Inflammatory macrophage treated with lipopolysaccharide for 1 hour (primary cell): ENCODE measurements at regions not wholly inside any gene's neighbourhood (a gene's known extent, or its start where the extent isn't known, plus 50 kb on each side); places are given as distances from the start of the nearest gene placed in this dataset.

Experiments
- DNase-seq, 2 donors: peaks; one replicate each; pipeline ENCODE4 v3.0.0-alpha.2; 2020 to 2022

DNA sequence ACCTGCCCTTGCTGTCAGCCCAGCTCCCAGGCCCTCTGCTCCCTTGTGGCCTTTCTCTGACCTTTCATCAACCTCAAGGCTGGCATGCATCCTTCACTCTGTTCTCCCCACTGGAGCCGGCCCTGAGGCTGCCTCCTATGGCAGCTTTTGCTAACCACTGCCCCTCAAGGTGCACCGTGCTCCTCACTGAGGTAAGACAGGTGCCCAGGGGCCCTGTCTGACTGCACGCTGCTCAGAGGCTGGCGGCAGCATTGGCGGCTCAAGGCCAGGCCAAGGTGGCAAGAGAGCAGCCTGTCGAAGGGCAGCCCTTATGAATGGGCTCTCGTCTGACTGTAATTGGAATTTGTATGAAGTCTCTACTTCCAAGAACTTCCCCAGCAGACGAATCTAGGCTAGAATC is 172.6 kb downstream of the ZNF248 start:
- no peak for DNase-seq

DNA sequence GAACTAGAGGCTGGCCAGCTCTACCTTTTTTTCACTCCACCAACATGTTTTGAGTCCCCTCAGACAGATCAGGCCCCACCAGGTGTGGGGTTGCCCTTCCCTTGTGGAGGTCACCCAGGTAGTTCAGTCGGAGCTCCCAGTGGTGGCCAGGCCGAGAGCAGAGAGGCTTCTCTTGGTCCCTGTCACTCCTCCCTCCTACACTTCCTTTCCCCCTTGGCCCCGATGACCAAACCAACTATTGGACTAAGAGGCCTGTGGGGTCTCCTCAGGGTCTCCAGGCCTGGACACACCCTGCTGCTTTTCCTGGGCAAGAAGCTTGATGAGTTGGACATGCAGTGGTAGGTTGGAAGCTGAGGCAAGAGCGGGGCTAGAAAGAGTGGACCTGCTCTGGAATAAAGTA is 174.8 kb downstream of the ZNF248 start:
- no peak for DNase-seq

DNA sequence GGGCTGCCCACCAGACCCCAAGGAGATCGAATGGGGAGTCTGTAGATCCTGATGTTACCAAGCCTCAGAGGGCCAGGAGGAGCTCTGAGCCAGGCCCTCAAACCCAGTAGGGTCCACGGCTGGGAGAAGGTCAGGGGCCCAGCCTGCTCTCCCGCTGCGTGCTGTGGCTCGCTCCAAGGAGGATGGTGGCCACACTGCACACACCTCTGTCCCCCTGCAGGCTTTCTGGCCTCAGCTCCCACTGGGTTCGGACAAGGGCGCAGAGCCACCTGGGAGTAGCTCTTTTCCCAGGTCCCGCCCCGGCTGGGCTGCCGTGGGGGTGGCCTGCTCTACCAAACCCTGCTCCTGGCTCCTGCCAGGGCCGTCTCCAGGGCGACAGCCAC is 175.8 kb downstream of the ZNF248 start:
- no peak for DNase-seq

DNA sequence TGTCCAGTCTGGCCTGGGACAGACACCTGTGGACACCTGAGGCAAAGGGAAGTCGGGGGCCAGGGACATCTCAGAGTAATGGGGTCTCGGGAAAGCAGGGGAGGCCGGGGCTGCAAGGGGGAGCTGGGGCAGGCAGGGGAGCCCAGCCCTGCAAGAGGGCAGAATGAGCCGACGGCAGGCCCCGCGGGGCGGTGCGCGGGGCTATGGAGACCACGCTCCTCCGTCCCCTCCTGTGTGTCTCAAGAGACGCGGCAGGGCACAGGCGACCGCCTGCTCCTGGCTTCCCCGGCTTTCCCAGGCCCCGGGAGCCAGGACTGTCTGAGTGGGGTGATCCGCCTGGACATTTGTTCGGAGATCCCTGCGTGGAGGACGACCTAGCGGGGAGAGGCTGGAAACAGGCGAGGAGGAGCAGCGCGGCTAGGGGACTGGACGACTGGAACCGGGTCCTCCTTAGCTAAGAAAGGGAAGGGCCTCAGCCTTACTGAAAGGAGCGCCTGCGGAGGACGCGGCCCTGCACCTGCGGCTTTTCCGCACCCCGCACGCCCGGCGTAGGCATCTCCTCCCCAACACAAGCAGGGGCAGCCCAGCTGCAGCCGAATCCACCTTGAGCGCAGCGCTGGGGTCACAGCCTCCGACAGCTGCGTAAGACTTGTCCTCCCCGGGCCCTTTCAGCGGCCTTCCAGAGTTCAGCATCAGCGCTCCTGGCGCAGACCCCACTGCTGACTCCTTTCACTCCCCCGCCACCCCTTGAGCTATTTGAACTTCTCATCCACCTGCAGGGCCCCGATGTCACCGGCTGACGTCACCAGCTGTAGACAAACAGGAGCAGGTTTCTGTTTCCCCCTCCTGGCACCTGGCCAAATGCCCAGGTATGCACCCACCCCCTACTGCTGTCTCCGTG is 176.4 kb downstream of the ZNF248 start:
- no peak for DNase-seq

DNA sequence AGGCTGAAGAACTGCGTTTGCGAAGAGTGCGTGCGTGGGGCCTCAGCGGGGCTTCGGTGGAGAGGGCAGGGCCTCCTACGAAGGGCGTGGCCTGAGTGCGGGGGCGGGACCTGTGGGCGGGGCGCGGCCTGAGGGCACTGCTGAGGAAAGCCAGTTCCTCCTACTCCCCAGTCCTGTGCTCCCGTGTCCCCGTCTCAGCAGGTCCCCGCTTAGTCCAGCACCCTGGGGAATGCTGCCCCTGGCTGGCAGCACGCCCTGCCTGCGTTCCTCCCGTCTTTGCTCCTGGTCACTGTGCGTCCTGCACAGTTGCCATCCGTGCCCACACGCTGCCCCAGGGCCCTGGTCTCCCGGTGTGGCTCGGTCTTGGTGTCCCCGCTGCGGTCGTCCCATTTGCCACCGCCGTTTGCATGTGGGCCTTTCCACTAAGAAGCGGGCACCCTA is 177.1 kb downstream of the ZNF248 start:
- DNase-seq, result no peak

DNA sequence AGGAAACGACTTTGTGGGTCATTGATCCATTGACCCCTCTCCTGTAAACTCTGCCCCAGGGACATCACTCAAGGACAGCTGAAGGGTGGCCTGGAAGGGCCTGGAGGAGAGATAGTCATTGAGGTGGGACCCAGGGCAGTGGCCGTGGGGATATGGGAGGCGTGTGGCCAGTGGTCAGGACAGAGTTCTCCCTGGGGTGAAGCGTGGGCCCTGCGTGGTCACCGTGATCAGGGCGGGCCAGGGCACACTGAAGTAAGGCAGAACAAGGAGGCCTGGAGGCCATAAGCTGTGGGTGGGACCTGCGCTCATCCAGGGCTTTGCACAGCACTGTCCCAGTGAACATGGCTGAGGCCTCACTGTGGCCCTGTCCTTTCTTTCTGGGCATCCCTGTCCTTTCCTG is 177.9 kb downstream of the ZNF248 start:
- no peak for DNase-seq

DNA sequence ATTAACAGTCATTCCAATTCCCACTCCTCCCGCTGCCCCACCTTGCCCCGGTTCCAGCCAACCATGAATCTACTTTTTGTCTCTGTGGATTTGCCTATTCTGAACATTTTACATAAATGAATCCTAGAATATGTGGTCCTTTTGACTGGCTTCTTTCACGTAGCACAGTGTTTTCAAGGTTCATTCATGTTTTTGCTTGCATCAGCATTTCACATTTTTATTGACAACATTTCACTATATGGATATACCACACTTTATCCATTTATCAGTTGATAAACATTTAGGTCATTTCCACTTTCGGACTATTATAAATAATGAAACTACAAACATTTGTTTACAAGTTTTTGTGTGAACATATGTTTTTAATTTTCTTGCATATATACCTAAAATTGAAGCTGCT is 182.0 kb downstream of the ZNF248 start:
- no peak for DNase-seq

DNA sequence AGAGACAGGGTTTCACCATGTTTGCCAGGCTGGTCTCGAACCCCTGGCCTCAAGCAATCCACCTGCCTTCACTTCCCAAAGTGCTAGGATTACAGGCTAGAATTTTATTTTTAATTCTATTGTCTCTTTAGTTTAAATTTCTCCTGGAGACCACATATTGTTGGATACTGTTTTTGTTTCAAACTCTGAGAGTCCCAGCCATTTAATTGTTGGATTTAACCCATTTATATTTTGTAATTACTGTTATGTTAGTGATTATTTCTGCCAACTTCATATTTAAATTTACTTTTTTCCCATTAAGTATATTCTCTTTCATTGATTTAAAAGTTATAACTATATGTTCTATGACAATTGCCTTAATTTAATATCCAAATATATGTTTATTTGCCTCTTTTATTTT is 185.6 kb downstream of the ZNF248 start:
- DNase-seq, result no peak

DNA sequence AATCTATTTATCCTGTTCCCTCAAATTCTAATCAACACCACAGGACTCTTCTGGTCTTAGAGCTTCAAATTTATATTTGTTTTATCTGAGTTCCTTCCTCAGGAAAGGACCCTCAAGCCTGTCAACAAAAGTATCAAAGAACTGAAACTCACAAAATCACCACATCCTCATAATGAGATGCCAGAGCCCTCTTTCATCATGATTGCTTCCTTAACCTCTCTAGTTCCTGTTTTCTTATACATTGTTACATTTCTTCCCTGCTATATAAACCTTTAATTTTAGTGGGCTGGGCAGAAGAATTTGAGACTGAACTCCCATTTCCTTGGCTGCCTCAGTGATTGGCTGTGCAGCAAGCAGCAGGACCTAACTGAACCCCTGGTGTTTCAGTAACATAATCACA is 189.7 kb downstream of the ZNF248 start:
- DNase-seq, result no peak

DNA sequence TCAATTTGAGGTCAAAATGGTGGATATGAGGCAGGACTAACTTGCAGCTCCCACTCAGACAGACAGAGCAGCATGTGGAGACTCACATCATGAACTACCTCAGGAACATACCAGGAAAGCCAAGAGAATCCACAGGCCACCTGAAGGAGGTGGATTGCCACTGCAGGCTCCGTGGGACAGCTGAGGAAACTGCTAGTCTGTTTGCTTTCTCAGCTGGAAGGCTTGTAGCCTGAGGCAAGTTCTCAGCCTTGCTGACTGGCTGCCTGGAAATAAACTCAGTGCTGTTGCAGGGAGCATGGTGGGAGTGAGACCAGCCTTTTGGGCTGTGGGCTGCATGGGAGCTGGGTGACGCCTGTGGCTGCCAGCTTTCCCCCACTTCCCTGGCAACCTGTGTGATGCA is 202.9 kb downstream of the ZNF248 start:
- DNase-seq, result no peak

DNA sequence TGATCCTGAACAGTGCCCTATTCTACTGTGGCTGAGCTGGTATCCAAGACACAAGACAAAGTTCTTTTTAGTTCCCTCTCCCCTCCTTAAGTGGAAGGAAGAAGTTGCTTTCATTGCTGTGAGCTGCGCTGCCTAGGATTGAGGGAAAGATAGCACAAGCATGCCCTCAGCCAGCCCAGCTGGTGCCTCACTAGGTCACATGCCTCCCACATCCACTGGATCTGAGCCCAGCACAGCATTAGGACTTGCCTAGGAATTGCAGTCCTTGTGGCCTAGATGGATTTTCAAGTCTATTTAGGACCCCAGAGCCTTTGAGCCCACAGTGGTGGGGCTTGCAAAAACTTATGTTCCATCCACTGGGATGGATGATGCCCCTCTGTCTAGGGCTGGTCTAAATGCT is 214.2 kb downstream of the ZNF248 start:
- no peak for DNase-seq

DNA sequence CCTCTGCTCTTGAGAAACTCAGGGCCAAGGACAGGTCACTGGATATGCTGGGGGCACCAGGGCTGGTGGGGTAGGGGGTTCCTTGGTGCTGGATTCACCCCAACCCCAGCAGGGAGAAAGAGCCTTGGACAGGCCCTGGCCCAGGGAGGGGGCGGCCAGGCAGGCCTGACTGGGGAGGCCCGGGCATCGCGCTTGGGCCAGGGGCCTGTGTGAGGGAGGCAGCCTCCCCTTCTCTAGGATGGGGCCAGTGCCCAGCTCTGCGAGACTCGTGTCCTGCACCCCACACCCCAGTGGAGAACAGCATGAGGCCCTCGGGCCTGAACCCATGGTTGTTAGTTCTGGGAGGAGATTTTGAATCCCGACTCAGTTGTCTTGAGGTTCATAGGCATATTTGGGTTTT is 217.1 kb downstream of the ZNF248 start:
- DNase-seq, result no peak

DNA sequence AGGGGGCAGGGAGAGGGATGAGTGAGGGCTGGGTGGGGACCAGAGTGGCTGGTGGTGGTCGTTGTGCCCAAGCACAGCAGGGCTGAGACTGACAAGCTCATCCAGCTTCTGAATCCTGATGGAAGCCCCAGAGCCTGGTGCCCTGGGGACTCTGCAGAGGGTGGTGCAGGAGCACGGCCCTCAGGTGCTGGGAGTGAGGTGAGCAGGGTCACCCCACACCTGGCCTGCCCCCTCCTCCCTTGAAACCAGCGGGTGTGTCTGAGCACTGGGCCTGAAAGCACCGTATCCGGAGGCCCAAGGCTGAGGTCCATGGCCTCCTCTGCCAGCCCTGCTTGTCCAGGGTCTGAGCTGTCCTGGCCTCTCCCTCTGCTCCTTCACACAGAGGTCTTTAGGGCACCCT is 218.2 kb downstream of the ZNF248 start:
- no peak for DNase-seq

DNA sequence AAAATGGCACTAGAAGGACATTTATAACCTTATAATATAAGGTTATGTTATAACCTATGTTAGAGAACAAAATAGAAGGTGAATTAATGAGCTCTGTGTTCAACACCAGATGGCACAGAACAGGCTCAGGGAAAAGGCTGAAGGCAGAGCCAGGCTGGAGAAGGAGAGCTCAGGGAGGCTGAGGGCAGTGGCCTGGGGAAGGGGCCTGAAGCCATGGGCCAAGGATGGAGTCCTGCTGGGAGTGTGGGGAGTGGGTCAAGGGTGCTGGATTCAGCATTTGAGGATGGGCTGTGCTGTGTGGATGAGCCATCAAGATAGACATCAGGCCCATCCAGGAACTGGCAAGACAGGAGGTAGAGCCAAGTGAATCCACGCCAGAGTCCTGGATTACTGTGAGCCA is 218.8 kb downstream of the ZNF248 start:
- DNase-seq, result no peak

DNA sequence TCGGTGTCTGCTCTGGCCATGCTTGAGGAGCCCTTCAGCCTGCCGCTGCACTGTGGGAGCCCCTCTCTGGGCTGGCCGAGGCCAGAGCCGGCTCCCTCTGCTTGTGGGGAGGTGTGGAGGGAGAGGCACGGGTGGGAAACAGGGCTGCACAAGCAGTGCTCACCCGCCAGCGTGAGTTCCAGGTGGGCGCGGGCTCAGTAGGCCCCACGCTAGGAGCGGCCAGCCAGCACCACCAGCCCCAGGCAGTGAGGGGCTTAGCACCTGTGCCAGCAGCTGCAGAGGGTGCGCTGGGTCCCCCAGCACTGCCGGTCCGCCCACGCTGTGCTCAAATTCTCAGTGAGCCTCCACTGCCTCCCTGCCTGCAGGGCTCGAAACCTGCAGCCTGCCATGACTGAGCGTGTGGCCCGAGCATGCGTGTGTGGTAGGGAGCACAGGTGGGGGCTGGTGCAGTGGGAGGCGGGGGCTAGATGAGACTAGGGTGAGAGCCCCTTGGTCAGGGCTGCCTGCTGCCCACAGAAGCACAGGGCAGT is 223.0 kb downstream of the ZNF248 start:
- DNase-seq, result no peak

DNA sequence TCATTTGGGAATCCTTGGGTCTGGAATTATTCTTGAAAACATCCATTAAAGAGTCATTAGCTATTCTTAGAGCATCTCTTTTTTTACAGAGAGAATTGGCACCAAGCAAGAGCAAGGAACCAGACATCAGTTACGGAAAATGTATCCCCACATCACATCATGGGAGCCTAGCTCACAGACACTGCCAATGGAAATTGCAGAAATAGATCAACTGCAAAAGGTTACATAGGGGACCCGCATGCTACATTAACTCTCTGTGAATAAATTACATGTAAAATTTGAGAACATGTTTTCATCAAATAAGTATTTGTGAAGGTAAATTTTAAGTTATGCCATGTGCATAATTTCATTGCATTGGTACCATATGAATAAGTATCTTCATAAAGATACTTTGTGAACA is 224.8 kb downstream of the ZNF248 start:
- no peak for DNase-seq

DNA sequence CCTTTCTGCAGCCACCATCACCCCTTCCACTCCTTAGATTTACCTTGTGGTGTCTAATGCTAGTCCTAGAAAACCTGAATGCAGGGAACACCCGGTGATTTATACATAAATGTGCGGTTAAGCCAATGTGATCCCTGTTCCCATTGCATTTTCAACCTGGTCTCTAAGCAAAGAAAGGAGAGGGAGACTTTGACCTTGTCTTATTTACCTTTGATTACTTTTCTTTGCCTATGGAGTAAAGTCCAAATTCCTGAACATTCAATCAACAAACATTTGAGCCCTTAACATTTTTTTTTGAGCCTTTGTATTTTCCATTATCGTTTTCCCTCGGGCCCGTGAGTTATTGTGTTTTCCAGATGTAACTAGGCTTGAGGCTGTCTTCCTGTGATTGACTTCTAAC is 233.9 kb downstream of the ZNF248 start:
- DNase-seq, result no peak

DNA sequence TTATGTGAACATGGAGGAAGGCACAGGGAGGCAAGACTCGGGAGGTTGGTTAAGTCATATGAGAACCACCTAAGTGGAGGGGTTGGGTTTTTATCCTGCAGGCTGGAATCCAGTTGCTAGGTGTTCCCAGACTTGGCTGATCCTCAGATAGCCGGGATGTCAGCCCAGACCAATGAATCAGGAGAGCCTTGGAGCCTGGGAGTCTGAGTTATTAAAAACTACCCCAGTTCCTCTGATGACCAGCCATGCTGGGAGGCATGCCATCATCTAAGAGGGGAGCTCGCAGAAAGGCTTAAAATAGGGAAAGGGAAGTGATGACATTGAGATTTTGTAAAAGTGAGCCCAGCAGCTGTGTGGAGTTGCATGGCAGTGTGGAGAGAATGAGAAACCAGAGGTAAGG is 238.1 kb downstream of the ZNF248 start:
- DNase-seq, result no peak

DNA sequence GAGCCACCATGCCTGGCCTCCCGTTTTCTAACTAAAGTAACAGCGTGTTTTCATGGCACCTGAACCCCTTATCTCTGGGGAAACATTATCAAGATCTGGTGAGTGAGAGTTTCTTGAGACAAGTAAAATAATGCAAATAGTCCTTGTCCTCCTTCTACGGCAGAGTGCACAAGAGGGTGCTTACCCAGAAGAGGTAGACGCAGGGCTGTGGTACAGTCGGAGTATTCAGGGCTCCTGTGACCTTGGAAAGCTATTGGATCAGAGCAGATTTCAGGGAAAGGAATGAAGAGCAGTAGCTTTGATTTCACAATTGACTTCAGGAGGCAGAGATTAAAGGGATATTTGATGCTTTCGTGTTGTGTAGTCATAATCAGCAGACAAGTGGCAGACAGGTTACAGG is 269.1 kb downstream of the ZNF248 start:
- DNase-seq, result no peak

DNA sequence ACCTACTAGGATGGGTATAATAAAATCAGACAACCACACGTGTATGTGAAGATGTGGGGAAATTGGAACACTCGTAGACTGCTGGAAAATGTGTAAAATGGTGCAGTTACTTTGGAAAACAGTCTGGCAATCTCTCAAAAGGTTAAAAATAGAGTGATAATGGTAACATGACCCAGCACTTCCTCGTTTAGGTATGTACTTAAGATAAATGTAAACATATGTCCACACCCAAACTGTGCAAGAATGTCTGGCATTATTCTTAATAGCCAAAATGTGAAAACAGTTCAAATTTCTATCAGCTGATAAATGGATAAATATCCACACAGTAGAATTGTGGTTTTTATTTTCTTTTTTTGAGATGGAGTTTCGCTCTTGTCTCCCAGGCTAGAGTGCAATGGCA is 272.8 kb downstream of the ZNF248 start:
- no peak for DNase-seq

DNA sequence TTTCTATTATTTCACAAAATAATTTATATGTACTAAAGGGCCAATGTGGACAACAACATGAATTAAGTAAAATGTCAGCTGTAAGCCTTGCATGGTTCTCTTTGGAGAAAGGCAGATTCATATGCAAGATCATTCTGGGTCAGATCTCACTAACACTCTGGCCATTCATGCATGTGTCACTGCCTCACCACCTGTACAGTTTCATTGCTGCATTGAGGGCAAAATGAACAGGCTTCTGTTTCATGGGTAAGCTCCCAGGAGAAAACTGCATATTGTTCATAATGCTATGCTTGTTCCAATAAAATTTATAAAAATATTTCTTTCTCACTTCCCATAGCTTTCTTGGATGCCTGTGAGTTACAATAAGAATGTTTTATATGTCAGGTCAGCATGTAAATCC is 275.2 kb downstream of the ZNF248 start:
- DNase-seq, result no peak

DNA sequence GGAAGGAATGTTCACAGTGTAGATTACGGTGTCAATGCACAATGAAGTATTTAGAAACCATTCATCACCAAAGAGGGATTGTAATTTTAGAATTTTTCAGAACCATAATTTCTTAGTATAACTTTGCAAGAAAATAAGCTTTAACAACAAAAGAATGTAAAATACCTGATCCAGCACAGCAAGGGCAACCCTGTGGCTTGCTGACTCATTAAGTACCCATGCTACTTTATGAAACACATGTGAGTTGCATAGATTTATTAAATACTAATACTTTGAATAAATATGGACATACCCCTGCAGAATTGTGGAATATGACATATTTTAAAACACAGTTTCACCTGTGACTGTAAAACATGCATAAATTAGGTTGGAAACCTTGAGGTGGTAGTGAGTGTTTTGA is 281.3 kb downstream of the ZNF248 start:
- DNase-seq, result no peak

DNA sequence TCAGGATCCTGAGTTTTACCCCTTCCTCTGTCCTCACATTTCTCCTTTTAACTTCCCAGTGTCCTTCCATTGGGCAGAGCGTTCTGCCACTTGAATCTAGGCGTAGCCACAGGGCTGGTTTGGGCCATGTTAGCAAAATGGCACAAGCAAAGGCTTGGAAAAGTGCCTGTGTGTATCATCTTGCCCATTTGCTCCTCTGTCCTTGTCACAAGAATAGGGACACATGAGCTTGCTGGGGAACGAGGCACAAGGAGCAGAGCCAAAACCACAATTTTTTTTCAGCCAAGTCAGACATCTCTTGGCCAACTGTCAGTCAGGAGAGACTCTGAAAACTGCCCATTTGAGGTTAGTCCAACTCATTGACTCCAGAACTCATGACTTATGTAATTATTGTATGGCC is 285.2 kb downstream of the ZNF248 start:
- no peak for DNase-seq

DNA sequence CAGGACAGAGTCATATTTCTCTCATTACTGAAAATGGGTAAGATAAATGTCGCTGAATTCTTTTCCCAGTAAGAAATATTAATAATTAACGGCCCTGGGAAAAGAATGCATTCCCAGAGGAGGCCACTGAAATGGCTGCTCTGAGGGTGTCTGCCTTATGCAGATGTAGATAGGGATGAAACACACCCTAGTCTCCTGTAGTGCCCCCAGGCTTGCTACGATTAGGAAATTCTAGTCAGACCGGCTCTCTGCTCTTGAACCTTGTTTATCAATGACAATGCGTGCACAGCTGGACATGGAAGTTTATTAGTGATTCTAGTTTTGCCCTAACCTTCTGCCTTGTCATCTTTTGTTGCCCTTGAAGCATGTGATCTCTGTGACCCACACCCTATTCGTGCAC is 291.1 kb downstream of the ZNF248 start:
- no peak for DNase-seq

DNA sequence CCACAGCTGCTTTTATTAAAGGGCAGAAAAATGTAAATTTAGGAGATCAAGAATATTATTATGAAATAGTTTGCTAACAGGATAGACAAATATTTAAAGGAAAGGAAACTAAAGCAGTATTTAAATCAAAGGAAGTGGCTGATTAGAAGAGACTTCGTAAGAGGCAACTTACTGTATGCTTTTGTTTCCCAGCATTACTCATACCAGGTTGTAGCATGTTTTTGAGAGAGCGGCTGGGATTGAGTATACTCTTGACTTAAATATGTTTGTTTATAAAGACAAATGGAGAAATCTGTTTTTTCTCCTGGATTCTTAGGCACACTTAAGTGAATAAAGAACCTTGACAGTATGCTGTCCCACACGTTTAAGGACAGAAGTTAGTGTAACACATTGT is 293.7 kb downstream of the ZNF248 start:
- DNase-seq, result no peak
